ENCODE measurements at regions not wholly inside any gene's neighbourhood (a gene's known extent, or its start where the extent isn't known, plus 50 kb on each side); places are given as distances from the start of the nearest gene placed in this dataset.
"Not testable (repeated sequence)": the region's sequence is repeated elsewhere in the genome, so short reads cannot be mapped to it uniquely, and the experiment has no call there.

GRCh38 chr4:167956676-167957075 is 135.7 kb upstream of the ANXA10 start:
- DNase-seq: no peak

DNA sequence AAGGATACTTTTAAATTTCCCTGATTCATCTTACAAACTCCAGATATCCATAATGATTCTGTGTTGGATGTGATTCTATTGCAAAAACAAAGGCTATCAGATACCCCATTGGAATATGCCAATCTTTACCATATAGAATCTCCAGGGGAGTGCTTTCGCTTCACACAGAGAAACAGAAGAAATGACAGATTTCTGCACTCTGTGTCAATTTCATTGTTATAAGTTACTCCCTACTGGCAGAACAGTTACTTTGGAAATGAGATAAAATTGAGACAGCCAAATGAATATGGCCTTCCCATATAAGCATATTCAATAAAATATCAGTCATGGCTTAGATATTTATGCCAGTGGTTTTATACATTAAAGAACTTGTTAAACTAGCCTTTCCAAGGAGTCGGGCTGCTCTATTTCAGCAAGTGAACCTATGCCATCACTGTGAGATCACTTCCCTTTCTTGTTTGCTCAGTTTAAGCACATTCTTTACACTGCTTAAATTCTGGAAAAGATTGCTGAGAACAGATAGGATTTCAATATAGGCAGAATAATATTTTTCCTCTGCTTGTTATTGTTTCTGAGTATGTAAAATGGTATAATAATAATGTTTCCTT is 127.5 kb upstream of the ANXA10 start:
- DNase-seq: no peak

- no peak for DNase-seq
Observed at GRCh38 chr4:167966143-167966542, 126.2 kb upstream of the ANXA10 start.

GRCh38 chr4:167973513-167973912 is 118.8 kb upstream of the ANXA10 start:
- no peak for DNase-seq

DNA sequence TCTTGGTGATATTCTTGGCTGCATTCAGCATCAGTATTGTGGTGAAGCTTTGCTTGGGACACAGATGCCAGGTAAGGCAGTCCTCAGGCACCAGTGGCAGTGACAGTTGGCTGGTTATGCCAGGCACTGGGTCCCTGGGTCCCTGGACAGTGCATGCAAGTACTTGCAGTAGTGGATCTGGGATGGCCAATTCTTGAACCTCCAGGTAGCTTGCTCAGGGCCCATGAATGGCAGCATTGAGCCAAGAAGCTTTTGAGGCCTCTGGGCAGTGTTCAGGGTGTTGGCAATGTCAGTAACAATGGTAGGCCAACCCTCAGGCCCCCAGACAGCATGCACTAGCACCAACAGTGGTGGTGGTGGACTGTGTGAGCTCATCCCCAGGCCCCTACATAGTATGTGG is 106.8 kb upstream of the ANXA10 start:
- no peak for DNase-seq

GRCh38 chr4:167986044-167986443 is 106.3 kb upstream of the ANXA10 start:
- no peak for DNase-seq

- DNase-seq: no peak
Observed at GRCh38 chr4:167987285-167987684, 105.1 kb upstream of the ANXA10 start.

GRCh38 chr4:167989815-167990214 is 102.5 kb upstream of the ANXA10 start:
- no peak for DNase-seq

DNA sequence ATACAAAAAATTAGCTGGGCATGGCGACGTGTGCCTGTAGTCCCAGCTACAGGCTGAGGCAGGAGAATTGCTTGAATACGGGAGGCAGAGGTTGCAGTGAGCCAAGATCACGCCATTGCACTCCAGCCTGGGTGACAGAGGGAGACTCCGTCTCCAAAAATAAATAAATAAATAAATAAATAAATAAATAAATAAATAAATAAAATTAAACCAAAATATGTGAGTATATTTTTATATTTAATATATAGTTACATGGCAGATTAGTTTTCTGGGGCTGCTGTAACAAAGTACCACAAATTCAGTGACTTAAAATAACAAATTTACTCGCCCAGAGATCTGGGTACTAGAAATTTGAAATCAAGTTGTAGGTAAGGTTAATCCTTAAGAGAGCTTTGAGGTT is 84.2 kb upstream of the ANXA10 start:
- not testable (repeated sequence) for DNase-seq

DNA sequence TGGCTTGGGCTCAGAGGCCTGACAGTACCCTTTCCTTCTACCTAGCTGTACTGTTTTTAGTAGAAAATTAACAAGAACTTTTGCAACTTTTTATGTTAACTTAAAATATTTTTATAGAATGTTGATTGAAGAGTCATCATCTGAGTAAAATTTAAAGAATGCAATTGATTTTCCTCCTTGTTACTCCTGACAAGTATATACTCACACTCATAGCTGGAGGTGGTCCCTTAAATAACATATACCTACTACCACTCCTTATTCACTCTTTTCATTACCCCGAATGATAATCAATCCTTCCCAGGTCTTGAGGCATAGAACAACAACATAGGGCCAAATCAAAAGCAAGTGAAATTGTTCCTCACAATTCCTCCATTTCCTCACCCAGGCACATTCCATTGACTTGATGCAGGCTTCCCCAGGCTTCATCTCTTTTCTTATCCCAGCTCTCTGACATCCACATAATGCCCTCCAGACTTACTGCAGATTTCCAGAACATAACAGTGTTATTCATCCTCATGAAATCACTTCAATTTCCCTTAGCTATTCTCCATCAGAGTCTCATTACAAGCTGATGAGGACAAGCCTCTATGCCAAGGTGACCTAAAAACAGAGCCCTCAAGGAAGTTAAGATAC is 73.2 kb upstream of the ANXA10 start:
- no peak for DNase-seq

DNA sequence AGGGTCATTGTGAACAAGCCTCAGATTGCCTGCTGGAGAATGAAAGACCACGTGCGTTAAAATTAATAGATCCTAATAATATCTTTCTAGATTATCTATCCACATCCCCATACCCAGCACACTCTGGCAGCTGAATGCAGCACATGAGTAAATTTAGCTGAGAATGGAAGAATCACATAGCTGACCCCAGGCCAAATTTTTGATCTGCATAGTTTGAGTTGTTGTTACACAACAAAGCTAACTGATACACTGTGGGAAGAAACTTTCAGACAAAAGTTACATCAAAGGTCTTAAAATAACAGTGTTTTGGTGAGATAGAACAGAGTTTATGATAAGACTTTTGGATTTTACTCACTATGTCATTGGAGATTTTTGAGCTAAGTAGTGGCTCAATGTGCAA is 72.4 kb upstream of the ANXA10 start:
- DNase-seq: no peak

DNA sequence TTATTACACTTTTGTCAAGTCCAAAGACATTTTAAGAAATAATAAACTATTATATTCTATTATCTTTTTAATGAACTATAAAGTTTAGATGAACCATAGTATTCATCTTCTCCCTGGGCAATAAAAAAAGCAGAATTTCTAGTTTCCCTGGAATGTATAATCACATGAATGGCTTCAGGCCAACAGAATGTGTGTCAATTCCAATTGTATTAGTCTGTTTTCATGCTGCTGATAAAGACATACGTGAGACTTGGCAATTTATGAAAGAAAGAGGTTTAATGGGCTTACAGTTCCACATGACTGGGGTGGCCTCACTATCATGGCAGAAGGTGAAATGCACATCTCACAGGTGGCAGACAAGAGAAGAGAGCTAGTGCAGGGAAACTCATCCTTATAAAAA is 70.7 kb upstream of the ANXA10 start:
- DNase-seq: no peak

GRCh38 chr4:168028568-168028967 is 63.8 kb upstream of the ANXA10 start:
- DNase-seq: no peak

- no peak for DNase-seq
Observed at GRCh38 chr4:168028970-168029597, 63.3 kb upstream of the ANXA10 start.

- no peak for DNase-seq
Observed at GRCh38 chr4:168037676-168038075, 54.7 kb upstream of the ANXA10 start.

GRCh38 chr4:168039593-168039992 is 52.7 kb upstream of the ANXA10 start:
- DNase-seq: no peak

Data from right hindlimb (tissue), 1 donor.